Fibroblast of lung (primary cell): ENCODE measurements at regions not wholly inside any gene's neighbourhood (a gene's known extent, or its start where the extent isn't known, plus 50 kb on each side); places are given as distances from the start of the nearest gene placed in this dataset.

Source experiments
- DNase-seq, 2 donors: peaks; one replicate each; pipeline versions ENCODE4 v3.0.0 to v3.0.0-alpha.2; 2010; ENCODE audit warnings: low read depth in 2 of 2
- H2AFZ ChIP-seq: 2 replicates; pipeline ENCODE4 v1.5.1; 2012; ENCODE audit warnings: low read length, control low read depth, inconsistent platforms
- H3K27ac ChIP-seq: 2 replicates; pipeline ENCODE4 v1.5.1; 2011; ENCODE audit warnings: low read length, control low read depth; ENCODE audit not compliant: insufficient read depth
- H3K27me3 ChIP-seq: 2 replicates; pipeline ENCODE4 v1.5.1; 2011; ENCODE audit warnings: mild to moderate bottlenecking, low read length; ENCODE audit not compliant: control insufficient read depth, insufficient read depth
- H3K36me3 ChIP-seq: 2 replicates; pipeline ENCODE4 v1.5.1; 2011; ENCODE audit warnings: low read length; ENCODE audit not compliant: control insufficient read depth, insufficient read depth
- H3K4me1 ChIP-seq: 2 replicates; pipeline ENCODE4 v1.5.1; 2011; ENCODE audit warnings: low read length; ENCODE audit not compliant: control insufficient read depth, insufficient read depth; ENCODE audit errors: extremely low read depth
- H3K4me2 ChIP-seq: 2 replicates; pipeline ENCODE4 v1.5.1; 2011; ENCODE audit warnings: low read length, control low read depth; ENCODE audit not compliant: insufficient read depth; ENCODE audit errors: extremely low read depth
- H3K4me3 ChIP-seq, 4 experiments: fragments of 200-600 bp in 1 of 4; sonication (generic) in 1 of 4; replicated peaks in 1 of 4; 2 replicates each; pipeline ENCODE4 v1.5.1; 2011 to 2016; ENCODE audit warnings: low read length in 4 of 4, low read depth in 3 of 4, mild to moderate bottlenecking in 3 of 4, control low read depth in 2 of 4, inconsistent platforms in 1 of 4, mixed read lengths in 1 of 4; ENCODE audit not compliant: insufficient read depth in 1 of 4; ENCODE audit errors: control extremely low read depth in 1 of 4
- H3K79me2 ChIP-seq: 2 replicates; pipeline ENCODE4 v1.5.1; 2012; ENCODE audit warnings: mild to moderate bottlenecking, low read length, inconsistent platforms; ENCODE audit not compliant: control insufficient read depth, insufficient read depth
- H3K9ac ChIP-seq: 2 replicates; pipeline ENCODE4 v1.5.1; 2011; ENCODE audit warnings: mild to moderate bottlenecking, low read length, control low read depth; ENCODE audit not compliant: insufficient read depth
- H3K9me3 ChIP-seq: 2 replicates; pipeline ENCODE4 v1.5.1; 2012; ENCODE audit warnings: low read depth, low read length; ENCODE audit not compliant: control insufficient read depth, insufficient read depth
- H4K20me1 ChIP-seq: 2 replicates; pipeline ENCODE4 v1.5.1; 2011; ENCODE audit warnings: low read length; ENCODE audit not compliant: control insufficient read depth, insufficient read depth; ENCODE audit errors: extremely low read depth
- EZH2 ChIP-seq: IDR thresholded peaks from 2 replicates; pipeline ENCODE4 v1.5.1; 2012; ENCODE audit warnings: low read length, control low read depth, mild to moderate bottlenecking; ENCODE audit errors: missing control alignments
- TF ChIP-seq, protein P1 (sequence below), 2 donors: IDR thresholded peaks in 1 of 2; conservative IDR thresholded peaks in 1 of 2; 1 replicate in 1 of 2; 2 replicates in 1 of 2; pipeline ENCODE4 v1.5.1; 2011 to 2012; ENCODE audit warnings: low read length in 2 of 2, control low read depth in 1 of 2, inconsistent platforms in 1 of 2, low read depth in 1 of 2, mild to moderate bottlenecking in 1 of 2

DNA sequence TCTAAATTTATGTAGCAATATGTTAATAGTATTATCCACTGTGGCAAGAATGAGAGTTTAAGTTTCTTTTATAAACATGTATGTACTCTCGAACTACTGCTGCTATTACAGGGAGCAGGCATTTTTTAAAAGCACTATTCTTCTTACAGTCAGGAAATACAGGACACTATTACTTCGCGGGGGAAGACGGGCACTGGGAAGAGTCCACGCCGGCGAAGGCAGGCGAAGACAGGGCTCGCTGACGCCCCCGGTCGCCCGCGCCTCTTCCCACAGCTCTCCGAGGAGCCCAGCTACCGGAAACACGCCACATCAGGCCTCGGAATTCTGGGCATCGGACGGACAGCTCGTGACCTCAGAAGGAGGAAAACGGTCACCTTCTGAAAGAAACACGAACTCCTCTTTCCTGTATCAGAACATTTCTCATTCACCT lies 90.2 kb downstream of the FAM161A start:
- H3K4me2 ChIP-seq: peak overlapping the region; percentile 86
- H3K27me3 ChIP-seq: no peaks in the 10 kb centered on the region
- H3K4me1 ChIP-seq: peaks cover 4% of the 10 kb centered on the region
- peak overlapping the region; percentile 94 for H3K9ac ChIP-seq
- peak; percentile 87 to 89 for DNase-seq
- H2AFZ ChIP-seq: peak overlapping the region; percentile 83
- peak overlapping the region; percentile 69 to 94 (median 87) for H3K4me3 ChIP-seq
- peak overlapping the region; percentile 100 for H3K27ac ChIP-seq
- TF ChIP-seq EZH2: no peak
- TF ChIP-seq, protein P1, sequence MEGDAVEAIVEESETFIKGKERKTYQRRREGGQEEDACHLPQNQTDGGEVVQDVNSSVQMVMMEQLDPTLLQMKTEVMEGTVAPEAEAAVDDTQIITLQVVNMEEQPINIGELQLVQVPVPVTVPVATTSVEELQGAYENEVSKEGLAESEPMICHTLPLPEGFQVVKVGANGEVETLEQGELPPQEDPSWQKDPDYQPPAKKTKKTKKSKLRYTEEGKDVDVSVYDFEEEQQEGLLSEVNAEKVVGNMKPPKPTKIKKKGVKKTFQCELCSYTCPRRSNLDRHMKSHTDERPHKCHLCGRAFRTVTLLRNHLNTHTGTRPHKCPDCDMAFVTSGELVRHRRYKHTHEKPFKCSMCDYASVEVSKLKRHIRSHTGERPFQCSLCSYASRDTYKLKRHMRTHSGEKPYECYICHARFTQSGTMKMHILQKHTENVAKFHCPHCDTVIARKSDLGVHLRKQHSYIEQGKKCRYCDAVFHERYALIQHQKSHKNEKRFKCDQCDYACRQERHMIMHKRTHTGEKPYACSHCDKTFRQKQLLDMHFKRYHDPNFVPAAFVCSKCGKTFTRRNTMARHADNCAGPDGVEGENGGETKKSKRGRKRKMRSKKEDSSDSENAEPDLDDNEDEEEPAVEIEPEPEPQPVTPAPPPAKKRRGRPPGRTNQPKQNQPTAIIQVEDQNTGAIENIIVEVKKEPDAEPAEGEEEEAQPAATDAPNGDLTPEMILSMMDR (conservative IDR thresholded peaks at IDR 0.05 in 1 of 2, IDR thresholded peaks at IDR 0.05 in 1 of 2; ENCODE audit: low read depth in 1 of 2, low read length in 2 of 2): peak in 1 of 2 donors; percentile 23
- H3K36me3 ChIP-seq: no peaks in the 10 kb centered on the region
- no peaks in the 10 kb centered on the region for H3K9me3 ChIP-seq
- H4K20me1 ChIP-seq: no peaks in the 10 kb centered on the region
- no peaks in the 10 kb centered on the region for H3K79me2 ChIP-seq

DNA sequence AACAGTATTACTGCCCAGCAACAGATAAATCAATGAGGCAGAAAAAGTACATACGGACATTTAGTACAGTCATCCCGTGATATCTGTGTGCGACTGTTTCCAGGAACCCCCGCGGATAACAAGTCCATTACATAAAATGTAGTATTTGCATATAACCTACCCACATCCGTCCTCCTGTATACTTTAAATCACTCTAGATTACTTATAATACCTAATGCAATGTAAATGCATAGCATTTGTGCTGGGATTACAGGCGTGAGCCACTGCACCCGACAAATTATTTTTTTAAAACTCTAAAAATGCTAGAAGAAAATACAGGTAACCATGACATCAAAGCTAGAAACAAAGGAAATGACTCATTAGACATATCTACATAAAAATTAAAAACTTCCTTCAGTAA lies 91.6 kb downstream of the FAM161A start:
- no peaks in the 10 kb centered on the region for H3K79me2 ChIP-seq
- H4K20me1 ChIP-seq: no peaks in the 10 kb centered on the region
- H3K4me3 ChIP-seq: no peak overlapping the region
- H3K9ac ChIP-seq: no peak overlapping the region
- H3K36me3 ChIP-seq: no peaks in the 10 kb centered on the region
- H3K27me3 ChIP-seq: no peaks in the 10 kb centered on the region
- no peak overlapping the region for H3K4me2 ChIP-seq
- TF ChIP-seq, protein P1 (conservative IDR thresholded peaks at IDR 0.05 in 1 of 2, IDR thresholded peaks at IDR 0.05 in 1 of 2; ENCODE audit: low read depth in 1 of 2, low read length in 2 of 2): no peak
- TF ChIP-seq EZH2: no peak
- no peaks in the 10 kb centered on the region for H3K9me3 ChIP-seq
- no peak overlapping the region for H3K27ac ChIP-seq
- no peak for DNase-seq
- no peak overlapping the region for H2AFZ ChIP-seq
- peaks cover 4% of the 10 kb centered on the region for H3K4me1 ChIP-seq

DNA sequence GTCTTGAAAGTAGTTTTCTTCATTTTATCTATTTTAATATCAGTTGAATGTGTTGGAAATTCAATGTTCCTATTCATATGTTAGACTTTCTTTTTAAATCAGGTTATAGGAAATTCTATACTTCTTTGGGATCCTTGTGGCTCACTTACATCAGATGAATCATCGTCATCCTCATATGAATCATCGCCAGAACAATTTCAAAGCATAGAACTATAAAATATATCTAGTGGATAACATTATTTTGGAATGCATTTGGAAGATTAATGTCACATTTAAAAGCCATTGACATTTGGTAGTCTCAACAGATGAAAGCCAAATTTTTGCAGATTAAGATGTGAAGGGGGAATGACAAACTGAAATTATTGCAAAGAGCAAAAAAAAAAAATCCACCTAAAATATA lies 94.1 kb downstream of the FAM161A start:
- H3K27ac ChIP-seq: no peak overlapping the region
- DNase-seq: peak; percentile 65 to 80
- H3K79me2 ChIP-seq: no peaks in the 10 kb centered on the region
- TF ChIP-seq, protein P1 (conservative IDR thresholded peaks at IDR 0.05 in 1 of 2, IDR thresholded peaks at IDR 0.05 in 1 of 2; ENCODE audit: low read depth in 1 of 2, low read length in 2 of 2): no peak
- no peak for TF ChIP-seq EZH2
- H3K9ac ChIP-seq: no peak overlapping the region
- no peaks in the 10 kb centered on the region for H3K36me3 ChIP-seq
- H3K4me2 ChIP-seq: peak overlapping the region; percentile 59
- no peaks in the 10 kb centered on the region for H4K20me1 ChIP-seq
- H3K27me3 ChIP-seq: no peaks in the 10 kb centered on the region
- peak overlapping the region in 1 of 4 experiments; percentile 7 for H3K4me3 ChIP-seq
- no peaks in the 10 kb centered on the region for H3K9me3 ChIP-seq
- no peak overlapping the region for H2AFZ ChIP-seq
- H3K4me1 ChIP-seq: peaks cover 4% of the 10 kb centered on the region
